Endothelial cell of umbilical vein (primary cell): ENCODE measurements at regions not wholly inside any gene's neighbourhood (a gene's known extent, or its start where the extent isn't known, plus 50 kb on each side); places are given as distances from the start of the nearest gene placed in this dataset.

Experiments
- BruUV-seq: library from RNA; stranded (reverse); fragments of 400-500 nt; replicated peaks from 2 replicates; lab custom pipeline; 2021; lab: Mats Ljungman, UMichigan
- CTCF ChIA-PET: fragments of 300-600, 350-600 bp; sonication (Branson Sonifier 250); formaldehyde crosslinking; loops from one replicate; lab custom pipeline; 2021; ENCODE audit warnings: antibody characterized with exemption, inconsistent platforms; lab: Charles Lee
- POLR2A ChIA-PET: fragments of 300-600, 350-600 bp; sonication (Branson Sonifier 250); formaldehyde crosslinking; loops from one replicate; lab custom pipeline; 2021; ENCODE audit warnings: antibody characterized with exemption, inconsistent platforms; lab: Charles Lee
- DNase-seq: peaks from one replicate; pipeline ENCODE4 v3.0.0-alpha.2; 2011; ENCODE audit warnings: low read depth, low spot score
- FAIRE-seq: peaks from 2 replicates; lab custom pipeline; 2011; peaks lifted over from hg19 to GRCh38; lab: Jason Lieb, UNC
- H2AFZ ChIP-seq: 2 replicates; pipeline ENCODE4 v1.6.0; 2012; ENCODE audit warnings: low read depth, low read length, control low read depth, inconsistent platforms
- H3K27ac ChIP-seq: 2 replicates; pipeline ENCODE4 v1.5.1; 2011; ENCODE audit warnings: low read depth, mild to moderate bottlenecking, control low read depth, low read length, moderate library complexity; ENCODE audit not compliant: insufficient read depth
- H3K27me3 ChIP-seq, 2 experiments: 2 replicates each; pipeline versions ENCODE4 v1.6.0 to v1.6.1; 2011; ENCODE audit warnings: low read length in 2 of 2, mixed read lengths in 1 of 2; ENCODE audit not compliant: control insufficient read depth in 2 of 2, insufficient read depth in 2 of 2
- H3K36me3 ChIP-seq, 2 experiments: 2 replicates in 1 of 2; 3 replicates in 1 of 2; pipeline ENCODE4 v1.5.1; 2011; ENCODE audit warnings: low read length in 2 of 2, mild to moderate bottlenecking in 1 of 2, moderate library complexity in 1 of 2; ENCODE audit not compliant: control insufficient read depth in 2 of 2, insufficient read depth in 2 of 2; ENCODE audit errors: extremely low read depth in 1 of 2
- H3K4me1 ChIP-seq: 3 replicates; pipeline ENCODE4 v1.5.1; 2011; ENCODE audit warnings: mild to moderate bottlenecking, low read length; ENCODE audit not compliant: control insufficient read depth, insufficient read depth; ENCODE audit errors: extremely low read depth
- H3K4me2 ChIP-seq: 2 replicates; pipeline ENCODE4 v1.6.1; 2011; ENCODE audit warnings: low read length, control low read depth, mixed read lengths; ENCODE audit not compliant: insufficient read depth
- H3K4me3 ChIP-seq, 3 experiments: fragments of 200-600 bp in 1 of 3; sonication (generic), shearing (Covaris generic) in 1 of 3; replicated peaks in 1 of 3; 2 replicates each; pipeline ENCODE4 v1.5.1; 2011 to 2016; ENCODE audit warnings: control low read depth in 3 of 3, low read length in 3 of 3, mild to moderate bottlenecking in 2 of 3, inconsistent platforms in 1 of 3, low read depth in 1 of 3, moderate library complexity in 1 of 3; ENCODE audit not compliant: insufficient read depth in 1 of 3
- H3K79me2 ChIP-seq: 2 replicates; pipeline ENCODE4 v1.6.0; 2012; ENCODE audit warnings: low read length, inconsistent platforms; ENCODE audit not compliant: control insufficient read depth, insufficient read depth
- H3K9ac ChIP-seq: replicated peaks from 2 replicates; pipeline ENCODE3; 2011; ENCODE audit warnings: low read length, control low read depth; ENCODE audit not compliant: insufficient read depth; ENCODE audit errors: extremely low read depth
- H3K9me1 ChIP-seq: replicated peaks from 3 replicates; pipeline ENCODE4 v1.6.0; 2011; ENCODE audit warnings: mild to moderate bottlenecking, low read length; ENCODE audit not compliant: control insufficient read depth, insufficient read depth; ENCODE audit errors: extremely low read depth
- H3K9me3 ChIP-seq: replicated peaks from 2 replicates; pipeline ENCODE4 v1.5.1; 2012; ENCODE audit warnings: low read length, inconsistent platforms; ENCODE audit not compliant: control insufficient read depth, insufficient read depth
- H4K20me1 ChIP-seq: replicated peaks from 2 replicates; pipeline ENCODE3; 2011; ENCODE audit warnings: mild to moderate bottlenecking, low read length; ENCODE audit not compliant: control insufficient read depth, insufficient read depth; ENCODE audit errors: extremely low read depth
- CTCF ChIP-seq, 2 donors: IDR thresholded peaks; 1 replicate in 1 of 2; 2 replicates in 1 of 2; pipeline ENCODE4 v1.5.1; 2011; ENCODE audit warnings: low read length in 2 of 2, mild to moderate bottlenecking in 2 of 2, moderate library complexity in 2 of 2, control low read depth in 1 of 2, inconsistent platforms in 1 of 2, low read depth in 1 of 2; ENCODE audit not compliant: insufficient read depth in 1 of 2; ENCODE audit errors: extremely low read depth in 1 of 2
- EZH2 ChIP-seq: IDR thresholded peaks from 2 replicates; pipeline ENCODE4 v1.6.1; 2012; ENCODE audit warnings: borderline replicate concordance, low read depth, mild to moderate bottlenecking, moderate library complexity, low read length, inconsistent platforms; ENCODE audit not compliant: severe bottlenecking
- FOS ChIP-seq: IDR thresholded peaks from 2 replicates; pipeline ENCODE4 v1.6.1; 2011; ENCODE audit warnings: mild to moderate bottlenecking, low read length, moderate library complexity, borderline replicate concordance; ENCODE audit not compliant: insufficient read depth
- GATA2 ChIP-seq: IDR thresholded peaks from 2 replicates; pipeline ENCODE4 v1.7.0; 2011; ENCODE audit warnings: low read depth, mild to moderate bottlenecking, moderate library complexity, mixed read lengths, low read length; ENCODE audit not compliant: insufficient read length, insufficient read depth
- JUN ChIP-seq: IDR thresholded peaks from 2 replicates; pipeline ENCODE4 v1.6.1; 2011; ENCODE audit warnings: borderline replicate concordance, low read depth; ENCODE audit not compliant: insufficient read length, insufficient read depth
- MAX ChIP-seq: IDR thresholded peaks from 2 replicates; pipeline ENCODE4 v1.6.1; 2011; ENCODE audit not compliant: insufficient read depth, insufficient read length
- MYC ChIP-seq: IDR thresholded peaks from one replicate; pipeline ENCODE4 v1.6.1; 2011; ENCODE audit warnings: mild to moderate bottlenecking, low read depth, low read length
- POLR2A ChIP-seq: IDR thresholded peaks from 2 replicates; pipeline ENCODE4 v1.6.1; 2012; ENCODE audit warnings: low read depth, mild to moderate bottlenecking, control low read depth, low read length
- POLR2AphosphoS5 ChIP-seq: IDR thresholded peaks from 2 replicates; pipeline ENCODE4 v1.6.1; 2012; ENCODE audit warnings: low read depth, mild to moderate bottlenecking, control low read depth, low read length, moderate library complexity; ENCODE audit not compliant: insufficient read depth
- dilution Hi-C: fragments of 300-500 bp; cut with MboI; formaldehyde crosslinking; loops from one replicate; pipeline ENCODE4 v1.15.0; 2019; ENCODE audit warnings: low sequenced_read_pairs; ENCODE audit not compliant: extremely low pct_ligation_motif_present
- intact Hi-C: fragments of 100-400 bp; cut with micrococcal nuclease; formaldehyde crosslinking; loops from one replicate; pipeline ENCODE4 v1.10.0; 2022

GRCh38 chr3:59460068-59460467 is 410.2 kb upstream of the CFAP20DC start:
- ChIA-PET CTCF (no interaction called here), POLR2A (no interaction called here)
- H3K27me3 ChIP-seq, result no peaks in the 10 kb centered on the region
- no peak overlapping the region for H3K27ac ChIP-seq
- no peak for FAIRE-seq
- dilution Hi-C loops, result no loop called here
- H3K9ac ChIP-seq, result no peak overlapping the region
- BruUV-seq, result no TSS peak
- DNase-seq, result no peak
- H3K9me3 ChIP-seq, result no peaks in the 10 kb centered on the region
- H3K9me1 ChIP-seq, result no peaks in the 10 kb centered on the region
- H3K4me1 ChIP-seq, result no peaks in the 10 kb centered on the region
- no peak overlapping the region for H3K4me2 ChIP-seq
- H3K36me3 ChIP-seq, result no peaks in the 10 kb centered on the region
- intact Hi-C loops, result no loop called here
- no peaks in the 10 kb centered on the region for H3K79me2 ChIP-seq
- TF ChIP-seq CTCF (IDR thresholded peaks at IDR 0.05; ENCODE audit: extremely low read depth in 1 of 2, insufficient read depth in 1 of 2, low read depth in 1 of 2, low read length in 2 of 2) (no peak), GATA2 (no peak), MYC (no peak), POLR2AphosphoS5 (no peak), JUN (no peak), FOS (no peak), POLR2A (no peak), EZH2 (no peak), MAX (no peak)
- H2AFZ ChIP-seq, result no peak overlapping the region
- no peak overlapping the region for H3K4me3 ChIP-seq
- no peaks in the 10 kb centered on the region for H4K20me1 ChIP-seq
